GM12878 (cell line): ENCODE measurements at regions not wholly inside any gene's neighbourhood (a gene's known extent, or its start where the extent isn't known, plus 50 kb on each side); places are given as distances from the start of the nearest gene placed in this dataset.

Experiments
- ATAC-seq: fragments of 200-7000 bp; cut with Tn5 transposase; 3 replicates; pipeline ENCODE4 v1.9.1; 2020; ENCODE audit warnings: mild to moderate bottlenecking, moderate library complexity
- BruUV-seq: library from RNA; stranded (reverse); fragments of 400-500 nt; replicated peaks from 2 replicates; lab custom pipeline; 2021; lab: Mats Ljungman, UMichigan
- CTCF ChIA-PET: fragments of 300-600 bp; sonication (Branson Sonifier 250); formaldehyde crosslinking; extraction: SDS; loops from one replicate; lab custom pipeline; 2021; ENCODE audit warnings: inconsistent platforms; lab: Yijun Ruan, JAX
- POLR2A ChIA-PET: fragments of 350-600 bp; formaldehyde crosslinking; extraction: SDS; loops from one replicate; lab custom pipeline; 2021; ENCODE audit warnings: inconsistent platforms; lab: Charles Lee
- RAD21 ChIA-PET: fragments of 300-600 bp; sonication (Branson Sonifier 250); formaldehyde crosslinking; loops from one replicate; lab custom pipeline; 2023; ENCODE audit warnings: antibody characterized with exemption; ENCODE audit not compliant: unreplicated experiment; lab: Charles Lee
- SMC1A ChIA-PET: fragments of 300-600 bp; sonication (Branson Sonifier 250); formaldehyde crosslinking; loops from one replicate; lab custom pipeline; 2023; ENCODE audit not compliant: unreplicated experiment, uncharacterized antibody; lab: Charles Lee
- DNase-seq: peaks from one replicate; pipeline ENCODE4 v3.0.0-alpha.2; 2011; ENCODE audit warnings: low read depth, low spot score
- FAIRE-seq: peaks from 3 replicates; lab custom pipeline; 2011; peaks lifted over from hg19 to GRCh38; lab: Jason Lieb, UNC
- H2AFZ ChIP-seq: 2 replicates; pipeline ENCODE4 v1.6.0; 2011; ENCODE audit warnings: low read depth, low read length, control low read depth; ENCODE audit not compliant: control insufficient read depth
- H3K27ac ChIP-seq: 2 replicates; pipeline ENCODE4 v1.5.1; 2011; ENCODE audit warnings: control low read depth; ENCODE audit not compliant: control insufficient read depth, insufficient read depth
- H3K27me3 ChIP-seq, 2 experiments: replicated peaks in 1 of 2; 2 replicates each; pipeline versions ENCODE4 v1.6.0 to v1.6.1; 2011; ENCODE audit warnings: low read length in 1 of 2; ENCODE audit not compliant: control insufficient read depth in 2 of 2, insufficient read depth in 2 of 2
- H3K36me3 ChIP-seq, 2 experiments: 2 replicates each; pipeline ENCODE4 v1.5.1; 2011; ENCODE audit warnings: low read length in 1 of 2; ENCODE audit not compliant: control insufficient read depth in 2 of 2, insufficient read depth in 2 of 2
- H3K4me1 ChIP-seq: 2 replicates; pipeline ENCODE4 v1.6.1; 2011; ENCODE audit warnings: mild to moderate bottlenecking, low read length, moderate library complexity, mixed read lengths; ENCODE audit not compliant: control insufficient read depth, insufficient read depth
- H3K4me2 ChIP-seq: 2 replicates; pipeline ENCODE4 v1.6.0; 2011; ENCODE audit warnings: control low read depth; ENCODE audit not compliant: control insufficient read depth, insufficient read depth
- H3K4me3 ChIP-seq: fragments of 200-600 bp; sonication (generic); 2 replicates; pipeline ENCODE4 v1.5.1; 2016
- H3K79me2 ChIP-seq: 2 replicates; pipeline ENCODE4 v1.6.0; 2011; ENCODE audit warnings: low read length; ENCODE audit not compliant: control insufficient read depth, insufficient read depth
- H3K9ac ChIP-seq: 2 replicates; pipeline ENCODE4 v1.8.0; 2011; ENCODE audit warnings: low read length, control low read depth, mixed read lengths; ENCODE audit not compliant: control insufficient read depth, insufficient read depth
- H3K9me3 ChIP-seq: replicated peaks from 3 replicates; pipeline ENCODE4 v1.5.1; 2011; ENCODE audit warnings: mild to moderate bottlenecking, low read length; ENCODE audit not compliant: control insufficient read depth, insufficient read depth
- H4K20me1 ChIP-seq: 2 replicates; pipeline ENCODE4 v1.6.0; 2011; ENCODE audit not compliant: control insufficient read depth, insufficient read depth
- ATF2 ChIP-seq: IDR thresholded peaks from 2 replicates; pipeline ENCODE4 v1.6.1; 2012; ENCODE audit warnings: low read length, inconsistent platforms
- BCLAF1 ChIP-seq: fragments of 450-650 bp; IDR thresholded peaks from 2 replicates; pipeline ENCODE4 v1.6.1; 2017; ENCODE audit warnings: antibody characterized with exemption, mild to moderate bottlenecking, moderate library complexity
- CHD1 ChIP-seq: IDR thresholded peaks from 2 replicates; pipeline ENCODE4 v1.6.1; 2012; ENCODE audit warnings: low read depth, low read length, improper control_type of control experiment
- IKZF2 ChIP-seq, 2 experiments: fragments of 450-650 bp; IDR thresholded peaks; 2 replicates each; pipeline ENCODE4 v1.6.1; 2017; ENCODE audit warnings: mild to moderate bottlenecking in 2 of 2, moderate library complexity in 2 of 2
- IRF4 ChIP-seq: IDR thresholded peaks from 2 replicates; pipeline ENCODE4 v1.6.1; 2011; ENCODE audit warnings: low read depth, low read length
- JUNB ChIP-seq: IDR thresholded peaks from 2 replicates; pipeline ENCODE4 v1.6.1; 2016; ENCODE audit warnings: antibody characterized with exemption, mild to moderate bottlenecking
- NFIC ChIP-seq: IDR thresholded peaks from 2 replicates; pipeline ENCODE4 v1.6.1; 2012; ENCODE audit warnings: low read depth, mild to moderate bottlenecking, inconsistent platforms, low read length, moderate library complexity
- SMAD5 ChIP-seq: IDR thresholded peaks from 2 replicates; pipeline ENCODE4 v1.6.1; 2016; ENCODE audit warnings: antibody characterized with exemption, low read depth
- TCF7 ChIP-seq: IDR thresholded peaks from 2 replicates; pipeline ENCODE4 v1.6.1; 2014; ENCODE audit warnings: antibody characterized with exemption, borderline replicate concordance
- ZNF207 ChIP-seq: fragments of 450-650 bp; IDR thresholded peaks from 2 replicates; pipeline ENCODE4 v1.6.1; 2014; ENCODE audit warnings: antibody characterized with exemption, mild to moderate bottlenecking, borderline replicate concordance
- WGBS: methylation state at CpG from one replicate; pipeline ENCODE4 v1.1.6; 2016; ENCODE audit warnings: low lambda C conversion rate; ENCODE audit not compliant: insufficient replicate concordance, insufficient coverage; ENCODE audit errors: missing lambda C conversion rate; 5-methylcytosine and 5-hydroxymethylcytosine counted together
- in situ Hi-C: fragments of 300-500 bp; cut with MboI; formaldehyde crosslinking; loops from 9 replicates; pipeline ENCODE4 v1.14.3; 2018; ENCODE audit warnings: mixed read lengths
- intact Hi-C: fragments of 100-400 bp; cut with micrococcal nuclease; formaldehyde crosslinking; loops from one replicate; pipeline ENCODE4 v1.14.2; 2022; ENCODE audit not compliant: unreplicated experiment

GRCh38 chr15:59797756-59798604 lies 108.9 kb upstream of the BNIP2 start:
- no peaks in the 10 kb centered on the region for H3K27me3 ChIP-seq
- no peaks in the 10 kb centered on the region for H3K9me3 ChIP-seq
- POLR2A ChIA-PET: no interaction called here
- in situ Hi-C loops: no loop called here
- H3K4me2 ChIP-seq: peak overlapping the region; percentile 22; the same call in 1 of the 2 replicates
- DNase-seq: peak; percentile 2
- no peak overlapping the region for H2AFZ ChIP-seq
- H3K4me3 ChIP-seq: no peak overlapping the region
- 1% methylated on average over 3 of the region's 3 CpGs for WGBS
- 0 out of 2 replicates have a peak, but pooled peaks have one; percentile 33 for TF ChIP-seq NFIC
- TF ChIP-seq JUNB: peak; percentile 92
- TF ChIP-seq BCLAF1: no peak
- TF ChIP-seq TCF7: no peak
- TF ChIP-seq SMAD5: no peak
- TF ChIP-seq IKZF2 (IDR thresholded peaks at IDR 0.05): no peak
- no peak for TF ChIP-seq CHD1
- 0 out of 2 replicates have a peak, but pooled peaks have one; percentile 32 for TF ChIP-seq ATF2
- peak; percentile 22; the same call in 1 of the 2 replicates for TF ChIP-seq IRF4
- no peak for TF ChIP-seq ZNF207
- RAD21 ChIA-PET: no interaction called here
- H4K20me1 ChIP-seq: no peaks in the 10 kb centered on the region
- ATAC-seq: peak; percentile 48; the same call in 2 of the 3 replicates
- CTCF ChIA-PET: interaction anchor here (0.7 kb wide), 1 partner anchor 529 kb away, joined by 3 read pairs; no protein-coding TSS in a partner anchor
- H3K79me2 ChIP-seq: no peaks in the 10 kb centered on the region
- no peaks in the 10 kb centered on the region; the same call in 1 of the 2 replicates for H3K4me1 ChIP-seq
- no peaks in the 10 kb centered on the region for H3K36me3 ChIP-seq
- no TSS peak for BruUV-seq
- SMC1A ChIA-PET: interaction anchor here (0.5 kb wide), 1 partner anchor 1436 kb away, joined by 3 read pairs; no protein-coding TSS in a partner anchor
- no peak for FAIRE-seq
- intact Hi-C loops: no loop called here
- no peak overlapping the region for H3K9ac ChIP-seq
- no peak overlapping the region for H3K27ac ChIP-seq
